ENCODE measurements at regions not wholly inside any gene's neighbourhood (a gene's known extent, or its start where the extent isn't known, plus 50 kb on each side); places are given as distances from the start of the nearest gene placed in this dataset.
"Not testable (repeated sequence)": the region's sequence is repeated elsewhere in the genome, so short reads cannot be mapped to it uniquely, and the experiment has no call there.

DNA sequence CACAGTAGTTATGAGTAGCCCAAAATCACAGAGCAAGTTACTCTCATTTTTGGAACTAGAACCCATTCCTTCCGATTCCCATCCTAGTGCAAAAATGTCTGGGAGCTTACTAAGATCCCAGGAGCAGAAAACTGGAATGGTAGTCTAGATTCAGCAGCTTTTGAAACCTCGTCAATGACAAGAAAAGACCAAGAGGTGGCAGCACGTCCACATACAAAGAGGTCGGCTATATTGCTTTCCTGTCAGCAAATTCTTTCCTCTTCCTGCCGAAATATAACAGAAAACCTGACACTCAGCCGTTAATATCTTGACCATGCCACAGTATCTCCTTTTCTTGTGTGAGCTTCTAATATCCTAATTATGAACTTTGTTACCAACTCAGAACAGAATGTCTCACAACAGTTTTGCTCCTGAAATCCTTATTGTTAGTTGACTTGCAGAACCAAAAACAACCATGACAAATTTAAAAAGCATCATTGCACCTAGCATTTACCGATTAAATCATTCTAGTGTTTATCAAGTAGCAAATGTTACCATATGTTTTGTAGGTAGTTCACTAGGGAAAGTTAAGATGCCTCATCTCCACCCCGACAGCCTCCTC is 92.8 kb upstream of the OR9G4 start:
- Mint-ChIP-seq H3K36me3 (no peaks in the 10 kb centered on the region), H3K27ac (no peak overlapping the region), H3K9me3 (no peaks in the 10 kb centered on the region)
- DNase-seq (ENCODE audit: low spot score in 2 of 2) (peak in 1 of 2 donors; percentile 9), ATAC-seq (peak in 1 of 2 donors; percentile 48)

DNA sequence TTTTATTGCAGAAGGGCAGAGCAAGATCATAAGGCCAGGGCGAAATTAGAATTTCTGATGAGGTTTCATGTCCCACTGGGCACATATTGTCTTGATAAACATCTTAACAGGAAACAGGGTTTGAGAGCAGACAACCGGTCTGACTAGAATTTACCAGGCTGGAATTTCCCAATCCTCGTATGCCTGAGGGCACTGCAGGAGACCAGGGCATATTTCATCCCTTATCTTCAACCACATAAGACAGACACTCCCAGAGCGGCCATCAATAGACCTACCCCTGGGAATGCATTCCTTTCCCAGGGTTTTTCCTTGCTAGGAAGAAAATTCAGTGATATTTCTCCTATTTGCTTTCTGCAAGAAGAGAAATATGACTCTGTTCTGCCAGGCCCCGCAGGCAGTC is 78.9 kb upstream of the OR9G4 start:
- H3K9me3 Mint-ChIP-seq: peaks cover 10 to 16% of the 10 kb centered on the region in 2 donors
- H3K27ac Mint-ChIP-seq: not testable (repeated sequence)

DNA sequence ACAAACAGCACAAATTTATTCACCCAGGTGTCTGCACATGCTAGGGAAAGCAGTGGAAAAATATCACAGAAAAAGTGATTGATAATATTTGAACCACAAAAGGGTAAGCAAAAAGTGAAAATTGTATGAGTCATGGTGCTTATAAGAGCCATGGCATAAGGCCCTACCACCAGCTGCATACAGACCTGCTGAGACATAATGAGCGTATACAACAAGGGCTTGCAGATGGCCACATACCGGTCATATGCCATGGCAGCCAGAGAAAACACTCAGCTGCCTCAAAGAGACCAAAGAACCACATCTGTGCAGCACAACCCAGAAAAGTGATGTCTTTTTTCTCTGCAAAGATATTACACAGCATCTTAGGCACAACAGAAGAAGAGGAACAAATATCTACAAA is 71.4 kb upstream of the OR9G4 start:
- no peak overlapping the region for H3K27ac Mint-ChIP-seq
- no peaks in the 10 kb centered on the region for H3K36me3 Mint-ChIP-seq
- ATAC-seq (no peak), DNase-seq (ENCODE audit: low spot score in 2 of 2) (no peak)
- H3K9me3 Mint-ChIP-seq: peaks cover under 1 to 7% of the 10 kb centered on the region in 2 donors

More for the DNA sequence above, 78.9 kb upstream of the OR9G4 start:
- not testable (repeated sequence) for ATAC-seq; DNase-seq (ENCODE audit: low spot score in 2 of 2)
- peaks cover 0 to 12% of the 10 kb centered on the region in 2 donors for H3K36me3 Mint-ChIP-seq

DNA sequence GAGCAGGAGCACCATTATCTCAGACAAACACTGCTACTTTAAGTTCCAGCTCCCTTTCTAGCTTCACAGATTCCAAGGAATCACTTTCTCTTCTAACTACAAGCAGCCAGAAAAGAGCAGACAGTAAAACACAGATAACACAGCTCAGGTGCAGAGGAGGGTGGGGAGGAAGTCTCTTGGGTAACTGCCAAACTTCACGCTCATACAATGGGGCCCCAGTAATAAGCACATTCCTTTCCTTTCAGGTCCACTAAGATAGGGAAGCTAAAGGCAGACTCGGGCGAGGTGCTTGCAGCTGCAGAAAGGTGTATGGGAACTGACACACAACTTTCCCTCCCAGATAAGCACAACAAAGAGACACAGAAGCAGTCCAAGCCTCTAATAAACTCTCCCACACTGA is 69.2 kb upstream of the OR9G4 start:
- no peak for ATAC-seq
- peaks cover 0 to 10% of the 10 kb centered on the region in 2 donors for H3K9me3 Mint-ChIP-seq
- no peak overlapping the region for H3K27ac Mint-ChIP-seq
- no peaks in the 10 kb centered on the region for H3K36me3 Mint-ChIP-seq
- DNase-seq (ENCODE audit: low spot score in 2 of 2): no peak

DNA sequence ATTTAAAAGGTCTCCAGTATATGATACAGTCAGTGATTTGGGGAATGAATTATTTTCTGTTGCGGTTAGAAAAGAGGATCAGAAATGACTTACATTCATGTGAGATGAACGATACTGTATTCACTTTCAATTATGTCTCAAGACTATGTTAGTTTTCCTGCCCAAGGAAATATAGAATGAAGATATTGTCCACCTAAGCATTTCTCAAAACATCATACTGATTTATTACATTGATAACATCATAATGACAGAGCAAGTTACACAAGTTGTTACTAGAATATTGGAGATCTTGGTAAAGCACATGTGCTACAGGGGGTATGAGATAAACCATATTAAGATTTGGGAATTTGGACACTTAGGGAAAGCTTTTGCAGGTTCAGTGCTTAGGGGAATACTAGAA is 67.8 kb upstream of the OR9G4 start:
- Mint-ChIP-seq H3K27ac (no peak overlapping the region), H3K9me3 (peaks cover 0 to 10% of the 10 kb centered on the region in 2 donors), H3K36me3 (no peaks in the 10 kb centered on the region)
- ATAC-seq (no peak), DNase-seq (ENCODE audit: low spot score in 2 of 2) (no peak)

DNA sequence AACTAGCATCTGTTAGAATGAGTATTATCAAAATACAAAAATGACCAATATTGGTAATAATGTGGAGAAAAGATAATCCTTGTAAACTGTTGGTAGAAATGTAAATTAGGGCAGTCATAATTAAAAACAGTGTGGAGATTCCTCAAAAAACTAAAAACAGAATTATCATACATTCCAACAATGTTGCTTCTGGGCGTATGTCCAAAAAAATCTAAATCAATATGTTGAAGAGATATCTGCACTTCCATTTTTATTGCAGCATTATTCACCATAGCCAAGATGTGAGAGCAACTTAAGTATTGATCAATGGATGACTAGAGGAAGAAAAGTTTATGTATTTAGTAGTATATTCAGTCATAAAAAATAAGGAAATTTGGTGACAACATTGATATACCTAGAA is 59.8 kb upstream of the OR9G4 start:
- H3K27ac Mint-ChIP-seq: no peak overlapping the region
- H3K36me3 Mint-ChIP-seq: no peaks in the 10 kb centered on the region
- H3K9me3 Mint-ChIP-seq: peaks cover 7% of the 10 kb centered on the region in 2 donors
- no peak for DNase-seq (ENCODE audit: low spot score in 2 of 2)
- no peak for ATAC-seq

DNA sequence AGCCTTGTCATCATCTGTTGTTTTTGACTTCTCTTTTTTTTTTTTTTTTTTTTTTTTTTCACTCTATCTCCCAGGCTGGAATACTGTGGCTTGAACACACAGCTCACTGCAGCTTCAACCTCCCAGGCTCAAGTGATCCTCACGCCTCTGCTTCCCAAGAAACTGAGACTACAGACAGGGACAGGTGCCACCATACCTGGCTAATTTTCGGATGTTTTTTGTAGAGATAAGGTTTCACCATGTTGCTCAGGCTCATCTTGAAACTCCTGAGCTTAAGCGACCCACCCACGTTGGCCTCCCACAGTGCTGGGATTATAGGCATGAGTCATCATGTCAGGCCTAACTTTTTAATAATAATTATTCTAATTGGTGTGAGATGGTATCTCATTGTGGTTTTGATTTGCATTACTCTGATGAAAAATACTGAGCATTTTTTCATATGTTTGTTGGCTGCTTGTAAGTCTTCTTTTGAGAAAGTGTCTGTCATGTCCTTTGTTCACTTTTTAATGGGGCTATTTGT is 51.3 kb upstream of the OR9G4 start:
- ATAC-seq: no peak
- Mint-ChIP-seq H3K9me3 (peaks cover 7 to 8% of the 10 kb centered on the region in 2 donors), H3K36me3 (no peaks in the 10 kb centered on the region), H3K27ac (no peak overlapping the region)
- no peak for DNase-seq (ENCODE audit: low spot score in 2 of 2)

Data from activated naive CD4-positive, alpha-beta T cell treated with anti-CD3 and anti-CD28 coated beads, Interleukin-2, amount 50 U/mL, for 72 hours (primary cell).